ENCODE measurements at regions not wholly inside any gene's neighbourhood (a gene's known extent, or its start where the extent isn't known, plus 50 kb on each side); places are given as distances from the start of the nearest gene placed in this dataset.

- Mint-ChIP-seq H3K27ac (ENCODE audit: unreplicated experiment) (no peak overlapping the region), H3K4me3 (ENCODE audit: unreplicated experiment) (no peak overlapping the region), H3K4me1 (ENCODE audit: unreplicated experiment) (peaks cover 14% of the 10 kb centered on the region), H3K9me3 (ENCODE audit: unreplicated experiment) (no peaks in the 10 kb centered on the region), H3K27me3 (ENCODE audit: unreplicated experiment) (no peaks in the 10 kb centered on the region), H3K36me3 (ENCODE audit: unreplicated experiment) (no peaks in the 10 kb centered on the region)
- no peak for TF ChIP-seq CTCF (IDR thresholded peaks at IDR 0.05)
- DNase-seq (ENCODE audit: extremely low spot score, unreplicated experiment) = no peak
Observed at GRCh38 chr10:78953799-78954297, 114.9 kb upstream of the ZMIZ1 start.

- Mint-ChIP-seq H3K27ac (ENCODE audit: unreplicated experiment) (no peak overlapping the region), H3K4me1 (ENCODE audit: unreplicated experiment) (peaks cover 11% of the 10 kb centered on the region)
- no peak for TF ChIP-seq CTCF (IDR thresholded peaks at IDR 0.05)
Observed at GRCh38 chr10:78954689-78955088, 114.1 kb upstream of the ZMIZ1 start.

GRCh38 chr10:78955206-78955605 lies 113.6 kb upstream of the ZMIZ1 start:
- peaks cover 12% of the 10 kb centered on the region for H3K4me1 Mint-ChIP-seq (ENCODE audit: unreplicated experiment)
- no peaks in the 10 kb centered on the region for H3K27me3 Mint-ChIP-seq (ENCODE audit: unreplicated experiment)
- H3K4me3 Mint-ChIP-seq (ENCODE audit: unreplicated experiment) = no peak overlapping the region
- no peaks in the 10 kb centered on the region for H3K9me3 Mint-ChIP-seq (ENCODE audit: unreplicated experiment)
- H3K27ac Mint-ChIP-seq (ENCODE audit: unreplicated experiment) = no peak overlapping the region
- no peaks in the 10 kb centered on the region for H3K36me3 Mint-ChIP-seq (ENCODE audit: unreplicated experiment)
- no peak for DNase-seq (ENCODE audit: extremely low spot score, unreplicated experiment)
- TF ChIP-seq CTCF (IDR thresholded peaks at IDR 0.05) = no peak

More at GRCh38 chr10:78954689-78955088, 114.1 kb upstream of the ZMIZ1 start:
- no peaks in the 10 kb centered on the region for H3K27me3 Mint-ChIP-seq (ENCODE audit: unreplicated experiment)
- no peaks in the 10 kb centered on the region for H3K36me3 Mint-ChIP-seq (ENCODE audit: unreplicated experiment)
- no peak for DNase-seq (ENCODE audit: extremely low spot score, unreplicated experiment)
- no peaks in the 10 kb centered on the region for H3K9me3 Mint-ChIP-seq (ENCODE audit: unreplicated experiment)
- H3K4me3 Mint-ChIP-seq (ENCODE audit: unreplicated experiment) = no peak overlapping the region

- Mint-ChIP-seq H3K27me3 (ENCODE audit: unreplicated experiment) (no peaks in the 10 kb centered on the region), H3K4me3 (ENCODE audit: unreplicated experiment) (no peak overlapping the region), H3K4me1 (ENCODE audit: unreplicated experiment) (peaks cover 24% of the 10 kb centered on the region), H3K27ac (ENCODE audit: unreplicated experiment) (no peak overlapping the region), H3K9me3 (ENCODE audit: unreplicated experiment) (no peaks in the 10 kb centered on the region), H3K36me3 (ENCODE audit: unreplicated experiment) (no peaks in the 10 kb centered on the region)
- no peak for DNase-seq (ENCODE audit: extremely low spot score, unreplicated experiment)
- no peak for TF ChIP-seq CTCF (IDR thresholded peaks at IDR 0.05)
Observed at GRCh38 chr10:78956391-78956790, 112.4 kb upstream of the ZMIZ1 start.

- Mint-ChIP-seq H3K9me3 (ENCODE audit: unreplicated experiment) (no peaks in the 10 kb centered on the region), H3K27ac (ENCODE audit: unreplicated experiment) (no peak overlapping the region), H3K36me3 (ENCODE audit: unreplicated experiment) (no peaks in the 10 kb centered on the region), H3K4me1 (ENCODE audit: unreplicated experiment) (peaks cover 35% of the 10 kb centered on the region), H3K4me3 (ENCODE audit: unreplicated experiment) (no peak overlapping the region), H3K27me3 (ENCODE audit: unreplicated experiment) (no peaks in the 10 kb centered on the region)
- TF ChIP-seq CTCF (IDR thresholded peaks at IDR 0.05) = no peak
- no peak for DNase-seq (ENCODE audit: extremely low spot score, unreplicated experiment)
Observed at GRCh38 chr10:78957471-78958039, 111.2 kb upstream of the ZMIZ1 start.
